ENCODE measurements at regions not wholly inside any gene's neighbourhood (a gene's known extent, or its start where the extent isn't known, plus 50 kb on each side); places are given as distances from the start of the nearest gene placed in this dataset.
"Not testable (repeated sequence)": the region's sequence is repeated elsewhere in the genome, so short reads cannot be mapped to it uniquely, and the experiment has no call there.

GRCh38 chr11:86149792-86150191, 80.9 kb upstream of the PICALM start:
- intact Hi-C loops (cut with micrococcal nuclease), result no loop called here
- Mint-ChIP-seq H3K27me3 (no peaks in the 10 kb centered on the region), H3K9me3 (no peaks in the 10 kb centered on the region), H3K4me3 (no peak overlapping the region), H3K27ac (no peak overlapping the region), H3K36me3 (ENCODE audit: low read depth) (no peaks in the 10 kb centered on the region), H3K4me1 (peaks cover 8% of the 10 kb centered on the region)
- ATAC-seq (ENCODE audit: low read depth), result no peak
- TF ChIP-seq CTCF (IDR thresholded peaks at IDR 0.05), result no peak
- ChIA-PET CTCF (no interaction called here), POLR2A (no interaction called here)
- DNase-seq, result no peak

GRCh38 chr11:86148345-86148747, 79.5 kb upstream of the PICALM start:
- TF ChIP-seq CTCF (IDR thresholded peaks at IDR 0.05), result no peak
- DNase-seq (no peak), ATAC-seq (ENCODE audit: low read depth) (no peak)
- intact Hi-C loops (cut with micrococcal nuclease), result no loop called here
- Mint-ChIP-seq H3K4me3 (no peak overlapping the region), H3K9me3 (no peaks in the 10 kb centered on the region), H3K27me3 (no peaks in the 10 kb centered on the region), H3K36me3 (ENCODE audit: low read depth) (no peaks in the 10 kb centered on the region), H3K27ac (no peak overlapping the region), H3K4me1 (peaks cover 11% of the 10 kb centered on the region)
- ChIA-PET CTCF (interaction anchor here (1.2 kb wide), 1 partner anchor 107 kb away, joined by 3 read pairs; no protein-coding TSS in a partner anchor), POLR2A (interaction anchor here (0.9 kb wide), 1 partner anchor 79 kb away, joined by 3 read pairs; the partner anchor contains the start of gene PICALM)

- no peaks in the 10 kb centered on the region for H3K36me3 Mint-ChIP-seq (ENCODE audit: low read depth)
- TF ChIP-seq CTCF (IDR thresholded peaks at IDR 0.05), result no peak
- CTCF ChIA-PET, result no interaction called here
- no peak for ATAC-seq (ENCODE audit: low read depth)
- POLR2A ChIA-PET, result no interaction called here
- intact Hi-C loops (cut with micrococcal nuclease), result no loop called here
- H3K4me3 Mint-ChIP-seq, result no peak overlapping the region
- H3K9me3 Mint-ChIP-seq, result no peaks in the 10 kb centered on the region
- H3K4me1 Mint-ChIP-seq, result peaks cover 9% of the 10 kb centered on the region
- no peak overlapping the region for H3K27ac Mint-ChIP-seq
- no peaks in the 10 kb centered on the region for H3K27me3 Mint-ChIP-seq
- DNase-seq, result no peak
Observed at GRCh38 chr11:86147004-86147403, 78.1 kb upstream of the PICALM start.

- peaks cover 7% of the 10 kb centered on the region for H3K4me1 Mint-ChIP-seq
- no peaks in the 10 kb centered on the region for H3K27me3 Mint-ChIP-seq
- DNase-seq, result no peak
- CTCF ChIA-PET, result no interaction called here
- POLR2A ChIA-PET, result interaction anchor here (0.9 to 1.1 kb wide), 2 partner anchors 14 to 77 kb away, joined by 3 read pairs; partner anchors contain the start of gene PICALM
- no peak for TF ChIP-seq CTCF (IDR thresholded peaks at IDR 0.05)
- ATAC-seq (ENCODE audit: low read depth), result no peak
- no peak overlapping the region for H3K27ac Mint-ChIP-seq
- no peak overlapping the region for H3K4me3 Mint-ChIP-seq
- intact Hi-C loops (cut with micrococcal nuclease), result no loop called here
- no peaks in the 10 kb centered on the region for H3K9me3 Mint-ChIP-seq
- H3K36me3 Mint-ChIP-seq (ENCODE audit: low read depth), result no peaks in the 10 kb centered on the region
Observed at GRCh38 chr11:86145439-86146156, 76.7 kb upstream of the PICALM start.

- TF ChIP-seq CTCF (IDR thresholded peaks at IDR 0.05), result no peak
- Mint-ChIP-seq H3K9me3 (no peaks in the 10 kb centered on the region), H3K27me3 (no peaks in the 10 kb centered on the region), H3K4me1 (peaks cover 7% of the 10 kb centered on the region), H3K27ac (no peak overlapping the region), H3K36me3 (ENCODE audit: low read depth) (no peaks in the 10 kb centered on the region), H3K4me3 (no peak overlapping the region)
- no peak for DNase-seq
- intact Hi-C loops (cut with micrococcal nuclease), result no loop called here
- ChIA-PET POLR2A (no interaction called here), CTCF (no interaction called here)
- ATAC-seq (ENCODE audit: low read depth), result no peak
Observed at GRCh38 chr11:86144846-86145245, 76.0 kb upstream of the PICALM start.

- H3K4me1 Mint-ChIP-seq, H3K27ac Mint-ChIP-seq: not testable (repeated sequence)
Observed at GRCh38 chr11:86144087-86144486, 75.2 kb upstream of the PICALM start.

More at GRCh38 chr11:86144087-86144486, 75.2 kb upstream of the PICALM start:
- DNase-seq; H3K4me3 Mint-ChIP-seq; H3K27me3 Mint-ChIP-seq; CTCF ChIA-PET; H3K9me3 Mint-ChIP-seq; ATAC-seq (ENCODE audit: low read depth); POLR2A ChIA-PET; H3K36me3 Mint-ChIP-seq (ENCODE audit: low read depth); intact Hi-C loops (cut with micrococcal nuclease): not testable (repeated sequence)

All from activated B cell treated with CpG ODN at 0.5 μM for 24 hours (primary cell).